NOMO-1 (cell line): ENCODE measurements at regions not wholly inside any gene's neighbourhood (a gene's known extent, or its start where the extent isn't known, plus 50 kb on each side); places are given as distances from the start of the nearest gene placed in this dataset.
"Not testable (repeated sequence)": the region's sequence is repeated elsewhere in the genome, so short reads cannot be mapped to it uniquely, and the experiment has no call there.

Source experiments
- DNase-seq, 2 experiments: peaks; one replicate each; lab custom pipeline; 2025; ENCODE audit not compliant: unreplicated experiment in 2 of 2; lab: John Stamatoyannopoulos, UW

GRCh38 chr4:87716371-87717265 is 66.5 kb downstream of the DMP1 start:
- DNase-seq = no peak

- DNase-seq = no peak
Measured at GRCh38 chr4:87717276-87718031, 67.4 kb downstream of the DMP1 start.

GRCh38 chr4:87718217-87718835 is 68.2 kb downstream of the DMP1 start:
- DNase-seq = no peak

DNA sequence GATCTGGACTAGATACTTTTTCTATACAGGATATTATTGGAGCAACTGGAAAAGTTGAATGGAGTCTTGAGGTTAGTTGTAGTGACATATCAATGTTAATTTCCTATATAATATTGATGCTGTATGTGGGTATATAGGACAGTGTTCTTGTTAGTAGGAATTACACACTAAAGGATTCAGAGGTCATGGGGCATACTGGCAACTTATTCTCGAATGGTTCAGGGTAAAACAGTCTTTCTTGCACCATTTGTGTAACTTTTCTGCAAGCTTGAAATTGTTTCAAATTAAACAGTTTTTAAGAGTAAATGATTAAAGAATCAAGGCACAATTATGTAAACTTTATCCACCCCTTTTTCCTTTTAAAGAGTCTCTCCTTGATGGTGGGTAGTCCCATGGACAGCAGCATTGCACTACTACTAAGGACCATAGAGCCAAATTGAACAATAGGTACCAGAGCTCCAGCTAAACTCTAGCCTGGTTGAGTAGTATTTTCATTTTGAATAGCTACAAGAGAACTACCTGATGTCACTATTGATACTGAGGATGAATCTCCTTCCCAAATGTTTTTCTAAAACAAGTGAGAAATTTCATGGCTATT is 70.1 kb downstream of the DMP1 start:
- no peak for DNase-seq

- DNase-seq = not testable (repeated sequence)
Measured at GRCh38 chr4:87725287-87725686, 74.1 kb upstream of the IBSP start.

GRCh38 chr4:87732033-87732765 is 67.2 kb upstream of the IBSP start:
- DNase-seq = peak; percentile 57 to 84

DNA sequence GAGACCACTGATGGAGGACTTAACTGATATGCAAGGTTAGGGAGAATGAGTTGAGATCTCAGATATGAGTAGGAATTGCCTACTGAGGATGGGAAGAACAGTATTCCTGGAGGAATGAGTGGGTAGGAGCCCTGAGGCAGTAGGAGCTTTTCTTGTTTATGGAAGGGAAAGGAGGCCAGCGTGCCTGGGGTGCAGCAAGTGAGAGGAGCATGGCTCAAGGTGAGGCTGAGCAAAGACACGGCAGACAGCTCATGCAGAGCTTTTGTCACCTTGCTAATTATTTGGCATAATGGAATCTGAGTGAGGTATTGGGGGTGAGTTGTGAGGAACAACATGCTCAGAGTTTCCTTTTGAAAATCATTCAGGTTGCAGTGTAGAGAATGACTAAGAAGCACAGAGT is 65.3 kb upstream of the IBSP start:
- DNase-seq = no peak

DNA sequence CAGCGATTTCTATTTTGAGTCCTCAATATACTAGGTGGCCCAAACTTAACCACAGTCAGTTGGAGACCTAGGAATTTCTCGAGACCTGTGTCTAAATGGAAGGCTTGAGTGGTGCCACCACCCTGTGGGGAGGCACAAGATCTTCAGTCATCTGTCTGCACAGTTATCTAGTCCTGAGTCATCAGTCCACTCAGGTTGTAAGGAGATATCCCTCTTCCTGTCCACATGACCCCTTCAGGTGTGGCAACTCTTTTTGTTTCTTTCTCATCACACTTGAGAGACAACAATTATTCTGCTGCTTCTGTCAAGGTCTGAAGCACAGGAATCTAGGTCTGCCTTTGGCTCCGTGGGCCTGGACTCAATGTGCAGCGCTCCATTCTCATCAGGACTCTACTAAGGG is 64.4 kb upstream of the IBSP start:
- DNase-seq = no peak

GRCh38 chr4:87738483-87738882 is 60.9 kb upstream of the IBSP start:
- no peak for DNase-seq

DNA sequence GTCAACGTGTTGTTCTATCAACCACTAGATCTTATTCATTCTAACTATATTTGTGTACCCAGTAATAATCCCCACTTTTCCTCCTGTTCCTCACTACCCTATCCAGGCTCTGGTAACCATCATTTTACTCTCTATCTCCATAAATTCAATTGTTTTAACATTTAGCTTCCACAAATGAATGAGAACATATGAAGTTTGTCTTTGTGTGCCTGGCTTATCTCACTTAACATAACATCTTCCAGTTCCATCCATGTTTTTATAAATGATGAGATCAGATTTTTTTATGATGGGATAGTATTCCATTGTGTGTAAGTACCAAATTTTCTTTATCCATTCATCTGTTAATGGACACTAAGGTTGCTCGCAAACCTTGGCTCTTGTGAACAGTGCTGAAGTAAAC is 59.9 kb upstream of the IBSP start:
- no peak for DNase-seq

GRCh38 chr4:87745064-87745807 is 54.1 kb upstream of the IBSP start:
- no peak for DNase-seq

- no peak for DNase-seq
Measured at GRCh38 chr4:87746001-87746400, 53.4 kb upstream of the IBSP start.
